HCT116 (cell line): ENCODE measurements at regions not wholly inside any gene's neighbourhood (a gene's known extent, or its start where the extent isn't known, plus 50 kb on each side); places are given as distances from the start of the nearest gene placed in this dataset.

Experiments
- ATAC-seq: fragments of 200-7000 bp; cut with Tn5 transposase; 2 replicates; pipeline ENCODE4 v1.9.1; 2020; ENCODE audit warnings: mild to moderate bottlenecking, moderate library complexity
- BruUV-seq: library from RNA; stranded (reverse); fragments of 400-500 nt; replicated peaks from 2 replicates; lab custom pipeline; 2021; lab: Mats Ljungman, UMichigan
- CTCF ChIA-PET: fragments of 300-600 bp; sonication (Branson Sonifier 250); formaldehyde crosslinking; loops from one replicate; lab custom pipeline; 2021; ENCODE audit warnings: antibody characterized with exemption; lab: Charles Lee
- POLR2A ChIA-PET: fragments of 300-600, 350-600 bp; sonication (Branson Sonifier 250); formaldehyde crosslinking; loops from one replicate; lab custom pipeline; 2021; ENCODE audit warnings: antibody characterized with exemption; lab: Charles Lee
- RAD21 ChIA-PET, 2 experiments: fragments of 300-600 bp; sonication (Branson Sonifier 250); formaldehyde crosslinking; loops; one replicate each; lab custom pipeline; 2023; ENCODE audit warnings: low total read pairs in 2 of 2; ENCODE audit not compliant: uncharacterized antibody in 2 of 2, unreplicated experiment in 2 of 2, low non-redundant PET in 1 of 2; lab: Charles Lee
- DNase-seq: peaks from one replicate; pipeline ENCODE4 v3.0.0-alpha.2; 2010; ENCODE audit warnings: low read depth, low spot score
- H2AFZ ChIP-seq: fragments of 200-600 bp; shearing (Covaris generic), sonication (generic); 2 replicates; pipeline ENCODE4 v1.6.1; 2017; ENCODE audit warnings: low read depth, mixed run types, mixed read lengths, antibody characterized with exemption, low read length; ENCODE audit not compliant: poor library complexity, severe bottlenecking
- H3K27ac ChIP-seq: 2 replicates; pipeline ENCODE4 v1.5.1; 2012; ENCODE audit warnings: low read depth, low read length
- H3K27me3 ChIP-seq: fragments of 200-600 bp; sonication (generic); 2 replicates; pipeline ENCODE4 v1.6.1; 2016; ENCODE audit warnings: mixed run types, low read length, mixed read lengths; ENCODE audit not compliant: insufficient read depth
- H3K36me3 ChIP-seq, 2 experiments: fragments of 200-500 bp in 1 of 2; fragments of 200-600 bp in 1 of 2; sonication (Bioruptor generic) in 1 of 2; sonication (generic) in 1 of 2; 2 replicates each; pipeline versions ENCODE4 v1.5.1 to v1.6.1; 2014 to 2016; ENCODE audit warnings: low read length in 2 of 2, inconsistent platforms in 1 of 2, mixed read lengths in 1 of 2, mixed run types in 1 of 2; ENCODE audit not compliant: insufficient read depth in 2 of 2, control insufficient read depth in 1 of 2
- H3K4me1 ChIP-seq, 2 experiments: fragments of 200-600 bp in 1 of 2; sonication (generic) in 1 of 2; 2 replicates each; pipeline versions ENCODE4 v1.5.1 to v1.6.1; 2012 to 2017; ENCODE audit warnings: low read length in 2 of 2, inconsistent platforms in 1 of 2, mild to moderate bottlenecking in 1 of 2, mixed read lengths in 1 of 2, mixed run types in 1 of 2, moderate library complexity in 1 of 2; ENCODE audit not compliant: insufficient read depth in 2 of 2, control insufficient read depth in 1 of 2
- H3K4me2 ChIP-seq: fragments of 200-600 bp; sonication (generic); 2 replicates; pipeline ENCODE4 v1.6.1; 2017; ENCODE audit warnings: mixed run types, low read length, mixed read lengths
- H3K4me3 ChIP-seq, 2 experiments: fragments of 200-600 bp in 1 of 2; sonication (generic) in 1 of 2; replicated peaks in 1 of 2; 2 replicates each; pipeline ENCODE4 v1.5.1; 2011 to 2016; ENCODE audit warnings: low read length in 2 of 2, control low read depth in 1 of 2, low read depth in 1 of 2, mild to moderate bottlenecking in 1 of 2, mixed read lengths in 1 of 2, mixed run types in 1 of 2
- H3K79me2 ChIP-seq: fragments of 200-600 bp; sonication (generic); 2 replicates; pipeline ENCODE4 v1.6.1; 2017; ENCODE audit warnings: mild to moderate bottlenecking, mixed run types, low read length, moderate library complexity, mixed read lengths; ENCODE audit not compliant: insufficient read depth
- H3K9ac ChIP-seq: fragments of 200-600 bp; sonication (generic); 2 replicates; pipeline ENCODE4 v1.6.1; 2016; ENCODE audit warnings: low read length, mixed read lengths
- H3K9me2 ChIP-seq: fragments of 200-600 bp; sonication (generic), shearing (Covaris generic); 2 replicates; pipeline ENCODE4 v1.6.1; 2017; ENCODE audit warnings: mixed run types, mild to moderate bottlenecking, moderate library complexity; ENCODE audit not compliant: insufficient read depth
- H3K9me3 ChIP-seq, 2 experiments: fragments of 200-500 bp in 1 of 2; fragments of 200-600 bp in 1 of 2; sonication (Bioruptor generic) in 1 of 2; sonication (generic) in 1 of 2; 2 replicates each; pipeline ENCODE4 v1.6.1; 2014 to 2017; ENCODE audit warnings: low read length in 2 of 2, mixed read lengths in 2 of 2, inconsistent platforms in 1 of 2, low read depth in 1 of 2, mild to moderate bottlenecking in 1 of 2, mixed run types in 1 of 2, moderate library complexity in 1 of 2; ENCODE audit not compliant: control insufficient read depth in 1 of 2, insufficient read depth in 1 of 2
- H4K20me1 ChIP-seq: fragments of 200-600 bp; sonication (generic), shearing (Covaris generic); 2 replicates; pipeline ENCODE4 v1.6.1; 2017; ENCODE audit warnings: mixed run types, mild to moderate bottlenecking, moderate library complexity; ENCODE audit not compliant: insufficient read depth
- ATF3 ChIP-seq: IDR thresholded peaks from 2 replicates; pipeline ENCODE4 v1.6.1; 2012
- CEBPB ChIP-seq: IDR thresholded peaks from 2 replicates; pipeline ENCODE4 v1.6.1; 2012; ENCODE audit warnings: low read depth
- CTCF ChIP-seq, 3 experiments: fragments of 200-600 bp in 1 of 3; sonication (generic) in 1 of 3; IDR thresholded peaks in 2 of 3; conservative IDR thresholded peaks in 1 of 3; 2 replicates each; pipeline ENCODE4 v1.5.1; 2012 to 2017; ENCODE audit warnings: low read depth in 2 of 3, low read length in 2 of 3, antibody characterized with exemption in 1 of 3, borderline replicate concordance in 1 of 3, control low read depth in 1 of 3, mild to moderate bottlenecking in 1 of 3, mixed read lengths in 1 of 3, mixed run types in 1 of 3, moderate library complexity in 1 of 3; ENCODE audit not compliant: insufficient read depth in 1 of 3
- EGR1 ChIP-seq: IDR thresholded peaks from 2 replicates; pipeline ENCODE4 v1.6.1; 2012; ENCODE audit warnings: low read depth
- ELF1 ChIP-seq: IDR thresholded peaks from 2 replicates; pipeline ENCODE4 v1.6.1; 2012; ENCODE audit warnings: low read depth, borderline replicate concordance
- EZH2 ChIP-seq: fragments of 200-600 bp; sonication (generic); IDR thresholded peaks from 2 replicates; pipeline ENCODE4 v1.6.1; 2017; ENCODE audit warnings: antibody characterized with exemption, mixed run types
- EZH2phosphoT487 ChIP-seq: fragments of 200-600 bp; IDR thresholded peaks from 2 replicates; pipeline ENCODE4 v1.6.1; 2018; ENCODE audit warnings: antibody characterized with exemption, borderline replicate concordance
- FOSL1 ChIP-seq: IDR thresholded peaks from 2 replicates; pipeline ENCODE4 v1.6.1; 2012; ENCODE audit warnings: low read depth
- POLR2A ChIP-seq: IDR thresholded peaks from 2 replicates; pipeline ENCODE4 v1.7.0; 2011; ENCODE audit warnings: borderline replicate concordance; ENCODE audit not compliant: insufficient read depth, insufficient read length; ENCODE audit errors: extremely low read depth
- POLR2AphosphoS5 ChIP-seq: IDR thresholded peaks from 2 replicates; pipeline ENCODE4 v1.6.1; 2011; ENCODE audit warnings: mild to moderate bottlenecking, low read depth, low read length, moderate library complexity
- RAD21 ChIP-seq: IDR thresholded peaks from 2 replicates; pipeline ENCODE4 v1.6.1; 2012; ENCODE audit warnings: low read depth, mild to moderate bottlenecking
- SRF ChIP-seq: IDR thresholded peaks from 2 replicates; pipeline ENCODE4 v1.6.1; 2012; ENCODE audit warnings: low read depth
- TCF7L2 ChIP-seq: IDR thresholded peaks from 2 replicates; pipeline ENCODE4 v1.7.0; 2011; ENCODE audit warnings: borderline replicate concordance, inconsistent platforms; ENCODE audit not compliant: insufficient read depth, insufficient read length; ENCODE audit errors: extremely low read depth
- YY1 ChIP-seq: IDR thresholded peaks from 2 replicates; pipeline ENCODE4 v1.6.1; 2011; ENCODE audit warnings: low read length, low read depth, moderate library complexity, mild to moderate bottlenecking; ENCODE audit not compliant: insufficient replicate concordance; ENCODE audit errors: extremely low read depth
- ZBTB33 ChIP-seq: IDR thresholded peaks from 2 replicates; pipeline ENCODE4 v1.6.1; 2011; ENCODE audit warnings: mild to moderate bottlenecking, low read length, moderate library complexity; ENCODE audit not compliant: insufficient replicate concordance; ENCODE audit errors: extremely low read depth
- ZFX ChIP-seq: fragments of 450-650 bp; IDR thresholded peaks from 2 replicates; pipeline ENCODE4 v1.6.1; 2017
- ZNF274 ChIP-seq: fragments of 200-500 bp; sonication (Bioruptor generic); IDR thresholded peaks from 2 replicates; pipeline ENCODE4 v1.6.1; 2014; ENCODE audit warnings: mild to moderate bottlenecking, low read depth, low read length, inconsistent platforms
- intact Hi-C: fragments of 100-400 bp; cut with micrococcal nuclease; formaldehyde crosslinking; loops from 2 replicates; pipeline ENCODE4 v1.10.0; 2022

GRCh38 chr1:56069824-56070223, 509.5 kb downstream of the PLPP3 start:
- TF ChIP-seq POLR2AphosphoS5, result no peak
- no peak for TF ChIP-seq YY1
- no peak for TF ChIP-seq RAD21
- TF ChIP-seq ZBTB33, result no peak
- no peak for TF ChIP-seq EGR1
- no peak for TF ChIP-seq ATF3
- no peak for TF ChIP-seq TCF7L2
- no peak for TF ChIP-seq CTCF (IDR thresholded peaks at IDR 0.05 in 2 of 3, conservative IDR thresholded peaks at IDR 0.05 in 1 of 3; ENCODE audit: borderline replicate concordance in 1 of 3, insufficient read depth in 1 of 3, low read depth in 2 of 3, low read length in 2 of 3)
- no peak for TF ChIP-seq EZH2
- TF ChIP-seq CEBPB, result no peak
- TF ChIP-seq POLR2A, result no peak
- TF ChIP-seq ZFX, result no peak
- no peak for TF ChIP-seq EZH2phosphoT487
- no peak for TF ChIP-seq SRF
- no peak for TF ChIP-seq ELF1
- no peak for TF ChIP-seq ZNF274
- TF ChIP-seq FOSL1, result no peak
- H4K20me1 ChIP-seq, result no peaks in the 10 kb centered on the region
- POLR2A ChIA-PET, result no interaction called here
- intact Hi-C loops, result no loop called here
- no peak overlapping the region for H3K4me2 ChIP-seq
- H3K36me3 ChIP-seq, result no peaks in the 10 kb centered on the region
- H3K9me3 ChIP-seq, result no peaks in the 10 kb centered on the region
- CTCF ChIA-PET, result no interaction called here
- DNase-seq (no peak), ATAC-seq (no peak)
- RAD21 ChIA-PET, result no interaction called here
- no peak overlapping the region for H3K9ac ChIP-seq
- no peaks in the 10 kb centered on the region for H3K27me3 ChIP-seq
- no peak overlapping the region for H3K4me3 ChIP-seq
- H3K27ac ChIP-seq, result no peak overlapping the region
- no peaks in the 10 kb centered on the region for H3K79me2 ChIP-seq
- peaks cover 3 to 11% of the 10 kb centered on the region in 2 experiments; a peak in 3 of 4 replicates for H3K4me1 ChIP-seq
- no peaks in the 10 kb centered on the region for H3K9me2 ChIP-seq
- no TSS peak for BruUV-seq
- H2AFZ ChIP-seq, result no peak overlapping the region
